IMR-90 (cell line): ENCODE measurements at regions not wholly inside any gene's neighbourhood (a gene's known extent, or its start where the extent isn't known, plus 50 kb on each side); places are given as distances from the start of the nearest gene placed in this dataset.

Experiments used
- ATAC-seq: fragments of 200-7000 bp; cut with Tn5 transposase; 2 replicates; pipeline ENCODE4 v1.9.1; 2020; ENCODE audit warnings: low read depth, mild to moderate bottlenecking, moderate library complexity
- BruUV-seq: library from RNA; stranded (reverse); fragments of 400-500 nt; replicated peaks from 2 replicates; lab custom pipeline; 2021; lab: Mats Ljungman, UMichigan
- CTCF ChIA-PET: fragments of 300-600 bp; formaldehyde crosslinking; extraction: SDS; loops from one replicate; lab custom pipeline; 2021; ENCODE audit warnings: antibody characterized with exemption; lab: Yijun Ruan, JAX
- POLR2A ChIA-PET: fragments of 300-600 bp; sonication (Branson Sonifier 250); formaldehyde crosslinking; loops from one replicate; lab custom pipeline; 2022; ENCODE audit warnings: antibody characterized with exemption; ENCODE audit not compliant: unreplicated experiment; lab: Charles Lee
- DNase-seq: peaks from one replicate; pipeline ENCODE4 v3.0.0; 2013
- H2AFZ ChIP-seq: replicated peaks from 2 replicates; pipeline ENCODE3; 2013; ENCODE audit warnings: low read length, mild to moderate bottlenecking; ENCODE audit not compliant: poor library complexity
- H2AK5ac ChIP-seq: 2 replicates; pipeline ENCODE4 v1.6.1; 2013; ENCODE audit warnings: low read depth, low read length, inconsistent platforms
- H2AK9ac ChIP-seq: replicated peaks from 2 replicates; pipeline ENCODE3; 2013; ENCODE audit warnings: mild to moderate bottlenecking, low read depth, low read length, moderate library complexity; ENCODE audit not compliant: poor library complexity
- H2BK120ac ChIP-seq: 2 replicates; pipeline ENCODE4 v1.6.1; 2013; ENCODE audit warnings: low read depth, low read length, inconsistent platforms
- H2BK15ac ChIP-seq: 3 replicates; pipeline ENCODE4 v1.6.1; 2013; ENCODE audit warnings: low read depth, low read length, inconsistent platforms
- H2BK20ac ChIP-seq: 2 replicates; pipeline ENCODE4 v1.6.1; 2013; ENCODE audit warnings: low read depth, mild to moderate bottlenecking, inconsistent platforms, low read length, moderate library complexity
- H2BK5ac ChIP-seq: 2 replicates; pipeline ENCODE4 v1.6.1; 2013; ENCODE audit warnings: mild to moderate bottlenecking, low read depth, low read length, inconsistent platforms; ENCODE audit not compliant: poor library complexity, severe bottlenecking
- H3K14ac ChIP-seq: replicated peaks from 2 replicates; pipeline ENCODE4 v1.6.1; 2013; ENCODE audit warnings: low read depth, low read length, inconsistent platforms
- H3K18ac ChIP-seq: 2 replicates; pipeline ENCODE4 v1.6.1; 2013; ENCODE audit warnings: low read depth, low read length, control low read depth
- H3K23ac ChIP-seq: 2 replicates; pipeline ENCODE4 v1.6.1; 2013; ENCODE audit warnings: low read depth, low read length, inconsistent platforms
- H3K27ac ChIP-seq: 2 replicates; pipeline ENCODE4 v1.5.1; 2013; ENCODE audit warnings: mild to moderate bottlenecking, control low read depth, low read length; ENCODE audit not compliant: insufficient read depth
- H3K27me3 ChIP-seq: 2 replicates; pipeline ENCODE4 v1.6.1; 2013; ENCODE audit warnings: low read length; ENCODE audit not compliant: control insufficient read depth, insufficient read depth
- H3K36me3 ChIP-seq: 2 replicates; pipeline ENCODE4 v1.6.1; 2013; ENCODE audit warnings: low read length, mixed read lengths; ENCODE audit not compliant: control insufficient read depth, insufficient read depth
- H3K4ac ChIP-seq: 2 replicates; pipeline ENCODE4 v1.6.1; 2013; ENCODE audit warnings: low read depth, low read length, inconsistent platforms
- H3K4me1 ChIP-seq: 2 replicates; pipeline ENCODE4 v1.6.1; 2013; ENCODE audit warnings: low read length, mixed read lengths; ENCODE audit not compliant: control insufficient read depth, insufficient read depth
- H3K4me2 ChIP-seq: 2 replicates; pipeline ENCODE4 v1.6.1; 2013; ENCODE audit warnings: low read depth, mild to moderate bottlenecking, control low read depth, low read length, moderate library complexity
- H3K4me3 ChIP-seq: 2 replicates; pipeline ENCODE4 v1.5.1; 2013; ENCODE audit warnings: low read depth, mild to moderate bottlenecking, control low read depth, low read length, moderate library complexity; ENCODE audit not compliant: insufficient read depth
- H3K56ac ChIP-seq: 2 replicates; pipeline ENCODE4 v1.6.1; 2013; ENCODE audit warnings: low read length, inconsistent platforms; ENCODE audit not compliant: insufficient read depth; ENCODE audit errors: extremely low read depth
- H3K79me1 ChIP-seq, 2 experiments: 2 replicates each; pipeline ENCODE4 v1.6.1; 2013; ENCODE audit warnings: low read length in 2 of 2, inconsistent platforms in 1 of 2, low read depth in 1 of 2
- H3K9ac ChIP-seq: 2 replicates; pipeline ENCODE4 v1.6.1; 2013; ENCODE audit warnings: low read depth, low read length, control low read depth
- H3K9me1 ChIP-seq: 2 replicates; pipeline ENCODE4 v1.6.1; 2013; ENCODE audit warnings: low read length, inconsistent platforms; ENCODE audit not compliant: insufficient read depth
- H3K9me3 ChIP-seq: 2 replicates; pipeline ENCODE4 v1.6.1; 2013; ENCODE audit warnings: low read length; ENCODE audit not compliant: control insufficient read depth, insufficient read depth
- H4K20me1 ChIP-seq: 2 replicates; pipeline ENCODE4 v1.6.1; 2013; ENCODE audit warnings: low read length, inconsistent platforms; ENCODE audit not compliant: insufficient read depth
- H4K5ac ChIP-seq: 2 replicates; pipeline ENCODE4 v1.6.1; 2013; ENCODE audit warnings: mild to moderate bottlenecking, low read depth, low read length, control low read depth
- H4K8ac ChIP-seq, 2 experiments: 2 replicates each; pipeline ENCODE4 v1.6.1; 2013; ENCODE audit warnings: low read depth in 2 of 2, low read length in 2 of 2, control low read depth in 1 of 2, inconsistent platforms in 1 of 2
- H4K91ac ChIP-seq: 2 replicates; pipeline ENCODE4 v1.6.1; 2013; ENCODE audit warnings: low read depth, low read length, inconsistent platforms; ENCODE audit not compliant: insufficient read depth
- BHLHE40 ChIP-seq: fragments of 150-350 bp; IDR thresholded peaks from 2 replicates; pipeline ENCODE4 v1.6.1; 2016; ENCODE audit warnings: mild to moderate bottlenecking, low read depth, low read length
- CEBPB ChIP-seq: IDR thresholded peaks from 2 replicates; pipeline ENCODE4 v1.6.1; 2012; ENCODE audit warnings: low read depth, low read length, improper control_type of control experiment
- CHD1 ChIP-seq: IDR thresholded peaks from 2 replicates; pipeline ENCODE4 v1.6.1; 2012; ENCODE audit warnings: low read depth, low read length, improper control_type of control experiment
- CTCF ChIP-seq: conservative IDR thresholded peaks from 2 replicates; pipeline ENCODE4 v1.5.1; 2012; ENCODE audit warnings: mild to moderate bottlenecking, low read depth, low read length, improper control_type of control experiment
- FOS ChIP-seq: fragments of 150-350 bp; IDR thresholded peaks from 2 replicates; pipeline ENCODE4 v1.6.1; 2016; ENCODE audit warnings: low read depth, low read length
- MAFK ChIP-seq: IDR thresholded peaks from 2 replicates; pipeline ENCODE4 v1.6.1; 2012; ENCODE audit warnings: low read depth, low read length, improper control_type of control experiment
- MAZ ChIP-seq: IDR thresholded peaks from 2 replicates; pipeline ENCODE4 v1.6.1; 2012; ENCODE audit warnings: low read depth, mild to moderate bottlenecking, low read length, improper control_type of control experiment, moderate library complexity, borderline replicate concordance
- MXI1 ChIP-seq: IDR thresholded peaks from 2 replicates; pipeline ENCODE4 v1.6.1; 2012; ENCODE audit warnings: low read depth, mild to moderate bottlenecking, low read length, moderate library complexity, borderline replicate concordance
- NFE2L2 ChIP-seq: fragments of 150-350 bp; IDR thresholded peaks from 2 replicates; pipeline ENCODE4 v1.6.1; 2016; ENCODE audit warnings: low read depth, mild to moderate bottlenecking, low read length
- POLR2A ChIP-seq: IDR thresholded peaks from 2 replicates; pipeline ENCODE4 v1.6.1; 2012; ENCODE audit warnings: mild to moderate bottlenecking, low read depth, low read length
- RAD21 ChIP-seq: IDR thresholded peaks from 2 replicates; pipeline ENCODE4 v1.6.1; 2012; ENCODE audit warnings: low read length, improper control_type of control experiment
- RCOR1 ChIP-seq: IDR thresholded peaks from 2 replicates; pipeline ENCODE4 v1.6.1; 2012; ENCODE audit warnings: mild to moderate bottlenecking, low read length, improper control_type of control experiment; ENCODE audit not compliant: insufficient replicate concordance
- RFX5 ChIP-seq: IDR thresholded peaks from 2 replicates; pipeline ENCODE4 v1.8.0; 2012; ENCODE audit warnings: low read depth, mild to moderate bottlenecking, low read length, moderate library complexity
- SMC3 ChIP-seq: fragments of 150-350 bp; IDR thresholded peaks from 2 replicates; pipeline ENCODE4 v1.6.1; 2016; ENCODE audit warnings: low read depth, mild to moderate bottlenecking, antibody characterized with exemption, low read length, moderate library complexity
- USF2 ChIP-seq: fragments of 150-350 bp; IDR thresholded peaks from 2 replicates; pipeline ENCODE4 v1.6.1; 2017; ENCODE audit warnings: mild to moderate bottlenecking, antibody characterized with exemption, low read length, low read depth
- WGBS, 2 experiments: methylation state at CpG; one replicate each; pipeline versions ENCODE4 v1.1.5 to v1.1.7; 2013; ENCODE audit warnings: missing lambda C conversion rate in 2 of 2; ENCODE audit not compliant: insufficient read length in 1 of 2; ENCODE audit errors: extremely low coverage in 2 of 2; 5-methylcytosine and 5-hydroxymethylcytosine counted together
- dilution Hi-C: fragments of 300-500 bp; cut with HindIII; formaldehyde crosslinking; loops from one replicate; pipeline ENCODE4 v1.14.3; 2018; ENCODE audit warnings: low sequenced_read_pairs; ENCODE audit not compliant: unreplicated experiment
- in situ Hi-C: fragments of 300-500 bp; cut with MboI; formaldehyde crosslinking; loops from 3 replicates; pipeline ENCODE4 v1.14.3; 2019; ENCODE audit warnings: low sequenced_read_pairs, inconsistent platforms, mixed read lengths
- intact Hi-C: fragments of 100-400 bp; cut with micrococcal nuclease; formaldehyde crosslinking; loops from 2 replicates; pipeline ENCODE4 v1.10.0; 2022

- H4K20me1 ChIP-seq = no peaks in the 10 kb centered on the region; the same call in 1 of the 2 replicates
- H2BK5ac ChIP-seq = no peak overlapping the region
- H4K8ac ChIP-seq = no peak overlapping the region
- no peaks in the 10 kb centered on the region for H3K4me1 ChIP-seq
- BruUV-seq = no TSS peak
- no peak overlapping the region for H2BK15ac ChIP-seq
- peaks cover 80% of the 10 kb centered on the region for H3K27me3 ChIP-seq
- H2AFZ ChIP-seq = no peak overlapping the region
- no peaks in the 10 kb centered on the region for H3K36me3 ChIP-seq
- H2AK9ac ChIP-seq = no peak overlapping the region
- H3K18ac ChIP-seq = no peak overlapping the region
- no peak for TF ChIP-seq POLR2A
- TF ChIP-seq USF2 = no peak
- TF ChIP-seq CEBPB = no peak
- TF ChIP-seq CHD1 = no peak
- no peak for TF ChIP-seq SMC3
- no peak for TF ChIP-seq RAD21
- TF ChIP-seq RFX5 = no peak
- TF ChIP-seq RCOR1 = no peak
- TF ChIP-seq MAZ = no peak
- TF ChIP-seq MXI1 = no peak
- TF ChIP-seq FOS = no peak
- TF ChIP-seq MAFK = no peak
- no peak for TF ChIP-seq CTCF
- TF ChIP-seq BHLHE40 = no peak
- TF ChIP-seq NFE2L2 = no peak
- H2BK120ac ChIP-seq = no peak overlapping the region
- H3K9me1 ChIP-seq = no peaks in the 10 kb centered on the region
- H3K23ac ChIP-seq = no peak overlapping the region
- intact Hi-C loops (no loop called here), dilution Hi-C loops (no loop called here), in situ Hi-C loops (no loop called here)
- no peak overlapping the region for H3K14ac ChIP-seq
- ATAC-seq (no peak), DNase-seq (no peak)
- H4K5ac ChIP-seq = no peak overlapping the region
- H3K27ac ChIP-seq = no peak overlapping the region
- no peak overlapping the region for H2BK20ac ChIP-seq
- CTCF ChIA-PET = no interaction called here
- H3K4me2 ChIP-seq = no peak overlapping the region
- no peak overlapping the region for H4K91ac ChIP-seq
- H3K56ac ChIP-seq = no peak overlapping the region
- no peak overlapping the region for H2AK5ac ChIP-seq
- H3K4ac ChIP-seq = no peak overlapping the region
- H3K9ac ChIP-seq = no peak overlapping the region
- peaks cover 12% of the 10 kb centered on the region for H3K9me3 ChIP-seq
- 34% methylated on average over 7 of the region's 14 CpGs; no CpG with 5 or more reads in 1 of the 2 experiments for WGBS, 2 experiments
- POLR2A ChIA-PET = no interaction called here
- H3K79me1 ChIP-seq = no peaks in the 10 kb centered on the region
- no peak overlapping the region for H3K4me3 ChIP-seq
These were observed 89.2 kb downstream of the MICALL2 start for GRCh38 chr7:1369916-1370657.
